Parathyroid adenoma (tissue), 2 donors: ENCODE measurements at regions not wholly inside any gene's neighbourhood (a gene's known extent, or its start where the extent isn't known, plus 50 kb on each side); places are given as distances from the start of the nearest gene placed in this dataset.
A peak's percentile ranks its signal among the peaks of the same experiment; 100 is the strongest.

ENCODE experiments used
- H2AFZ ChIP-seq: fragments of 300-600 bp; sonication (generic); one replicate; pipeline ENCODE4 v1.7.0; 2017; ENCODE audit warnings: antibody characterized with exemption, mild to moderate bottlenecking
- H3K27ac ChIP-seq: fragments of 300-600 bp; sonication (generic); one replicate; pipeline ENCODE4 v1.7.0; 2017
- H3K27me3 ChIP-seq: fragments of 300-600 bp; sonication (generic); one replicate; pipeline ENCODE4 v1.7.0; 2017; ENCODE audit warnings: low read length; ENCODE audit not compliant: control insufficient read depth, insufficient read depth
- H3K36me3 ChIP-seq: fragments of 300-600 bp; sonication (generic); one replicate; pipeline ENCODE4 v1.7.0; 2017; ENCODE audit warnings: low read length; ENCODE audit not compliant: control insufficient read depth, insufficient read depth
- H3K4me1 ChIP-seq: fragments of 300-600 bp; sonication (generic); one replicate; pipeline ENCODE4 v1.7.0; 2017; ENCODE audit warnings: control low read depth
- H3K4me2 ChIP-seq: fragments of 300-600 bp; sonication (generic); one replicate; pipeline ENCODE4 v1.7.0; 2017; ENCODE audit warnings: low read length
- H3K4me3 ChIP-seq: fragments of 300-600 bp; sonication (generic); one replicate; pipeline ENCODE4 v1.7.0; 2017; ENCODE audit warnings: low read depth, low read length
- H3K79me2 ChIP-seq: fragments of 300-600 bp; sonication (generic); one replicate; pipeline ENCODE4 v1.7.0; 2017; ENCODE audit warnings: control low read depth
- H3K9ac ChIP-seq: fragments of 300-600 bp; sonication (generic); one replicate; pipeline ENCODE4 v1.7.0; 2017; ENCODE audit warnings: mild to moderate bottlenecking
- H3K9me3 ChIP-seq: fragments of 300-600 bp; sonication (generic); one replicate; pipeline ENCODE4 v1.7.0; 2017; ENCODE audit warnings: low read length; ENCODE audit not compliant: control insufficient read depth
- TF ChIP-seq, protein P1 (sequence below): fragments of 300-600 bp; sonication (generic); IDR thresholded peaks from one replicate; pipeline ENCODE4 v1.7.0; 2017; ENCODE audit warnings: antibody characterized with exemption, mild to moderate bottlenecking
- donor health status: primary hyperparathyroidism.

DNA sequence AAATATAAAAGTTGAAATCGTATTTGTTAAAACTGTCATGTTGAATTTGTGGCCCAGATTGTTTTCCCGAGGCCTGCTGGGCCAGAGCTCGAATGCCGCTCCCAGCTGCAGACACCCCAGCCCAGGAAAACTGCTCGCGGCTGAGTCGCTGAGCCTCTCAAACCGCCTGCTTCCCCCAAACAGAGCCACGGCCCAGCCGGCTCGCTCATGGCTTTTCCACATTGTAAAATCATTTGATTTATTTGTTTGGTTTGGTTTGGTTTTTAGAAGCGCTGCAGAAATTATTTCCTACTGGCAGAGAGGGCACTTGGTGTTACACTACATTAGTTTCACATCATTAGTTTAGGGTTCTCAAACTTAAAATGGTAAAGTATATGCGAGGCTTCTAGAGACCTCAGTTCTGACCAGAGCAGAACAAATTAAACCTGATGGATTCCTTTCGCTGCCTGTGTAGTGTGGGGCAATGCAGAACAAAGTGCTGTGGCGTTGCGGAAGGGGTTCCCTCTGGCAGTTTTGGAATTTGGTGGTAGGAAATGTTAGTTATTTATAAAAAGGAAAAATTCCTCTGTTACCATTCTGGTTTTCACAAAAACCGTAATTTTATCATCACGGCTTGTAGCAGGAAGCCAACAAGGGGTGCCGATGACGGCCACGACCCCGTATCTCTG lies 156.5 kb upstream of the PITX1 start:
- no peaks in the 10 kb centered on the region for H3K9me3 ChIP-seq
- no peak overlapping the region for H3K27ac ChIP-seq
- no peaks in the 10 kb centered on the region for H3K27me3 ChIP-seq
- H3K4me3 ChIP-seq: no peak overlapping the region
- peak overlapping the region; percentile 79 for H2AFZ ChIP-seq
- peak overlapping the region; percentile 75 for H3K4me2 ChIP-seq
- no peaks in the 10 kb centered on the region for H3K79me2 ChIP-seq
- peaks cover 2% of the 10 kb centered on the region for H3K4me1 ChIP-seq
- TF ChIP-seq, protein P1, sequence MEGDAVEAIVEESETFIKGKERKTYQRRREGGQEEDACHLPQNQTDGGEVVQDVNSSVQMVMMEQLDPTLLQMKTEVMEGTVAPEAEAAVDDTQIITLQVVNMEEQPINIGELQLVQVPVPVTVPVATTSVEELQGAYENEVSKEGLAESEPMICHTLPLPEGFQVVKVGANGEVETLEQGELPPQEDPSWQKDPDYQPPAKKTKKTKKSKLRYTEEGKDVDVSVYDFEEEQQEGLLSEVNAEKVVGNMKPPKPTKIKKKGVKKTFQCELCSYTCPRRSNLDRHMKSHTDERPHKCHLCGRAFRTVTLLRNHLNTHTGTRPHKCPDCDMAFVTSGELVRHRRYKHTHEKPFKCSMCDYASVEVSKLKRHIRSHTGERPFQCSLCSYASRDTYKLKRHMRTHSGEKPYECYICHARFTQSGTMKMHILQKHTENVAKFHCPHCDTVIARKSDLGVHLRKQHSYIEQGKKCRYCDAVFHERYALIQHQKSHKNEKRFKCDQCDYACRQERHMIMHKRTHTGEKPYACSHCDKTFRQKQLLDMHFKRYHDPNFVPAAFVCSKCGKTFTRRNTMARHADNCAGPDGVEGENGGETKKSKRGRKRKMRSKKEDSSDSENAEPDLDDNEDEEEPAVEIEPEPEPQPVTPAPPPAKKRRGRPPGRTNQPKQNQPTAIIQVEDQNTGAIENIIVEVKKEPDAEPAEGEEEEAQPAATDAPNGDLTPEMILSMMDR: no peak
- H3K9ac ChIP-seq: no peak overlapping the region
- H3K36me3 ChIP-seq: no peaks in the 10 kb centered on the region

DNA sequence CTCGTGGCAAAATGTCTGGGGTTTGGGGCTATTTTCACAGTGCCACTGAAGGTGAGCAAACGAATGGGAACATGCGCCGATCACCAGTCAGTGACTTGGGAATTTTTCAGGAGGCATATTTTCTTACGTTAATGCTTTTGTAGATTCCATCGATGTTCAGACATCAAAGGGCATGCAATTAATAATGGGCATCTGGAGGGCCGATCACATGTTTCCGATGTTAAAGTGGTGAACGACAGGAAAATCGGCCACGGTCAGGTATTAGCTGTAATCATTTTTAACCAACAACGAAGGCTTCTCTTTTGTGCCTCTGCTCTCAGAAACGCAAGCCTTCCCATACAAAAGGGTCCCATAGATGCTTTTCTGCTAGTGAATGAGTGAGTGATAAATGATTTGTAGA lies 155.0 kb upstream of the PITX1 start:
- TF ChIP-seq, protein P1: no peak
- H3K27me3 ChIP-seq: no peaks in the 10 kb centered on the region
- no peak overlapping the region for H3K27ac ChIP-seq
- H3K4me1 ChIP-seq: peaks cover 2% of the 10 kb centered on the region
- H3K4me3 ChIP-seq: no peak overlapping the region
- no peaks in the 10 kb centered on the region for H3K36me3 ChIP-seq
- peak overlapping the region; percentile 10 for H3K4me2 ChIP-seq
- no peaks in the 10 kb centered on the region for H3K9me3 ChIP-seq
- no peak overlapping the region for H3K9ac ChIP-seq
- H2AFZ ChIP-seq: no peak overlapping the region
- H3K79me2 ChIP-seq: no peaks in the 10 kb centered on the region

DNA sequence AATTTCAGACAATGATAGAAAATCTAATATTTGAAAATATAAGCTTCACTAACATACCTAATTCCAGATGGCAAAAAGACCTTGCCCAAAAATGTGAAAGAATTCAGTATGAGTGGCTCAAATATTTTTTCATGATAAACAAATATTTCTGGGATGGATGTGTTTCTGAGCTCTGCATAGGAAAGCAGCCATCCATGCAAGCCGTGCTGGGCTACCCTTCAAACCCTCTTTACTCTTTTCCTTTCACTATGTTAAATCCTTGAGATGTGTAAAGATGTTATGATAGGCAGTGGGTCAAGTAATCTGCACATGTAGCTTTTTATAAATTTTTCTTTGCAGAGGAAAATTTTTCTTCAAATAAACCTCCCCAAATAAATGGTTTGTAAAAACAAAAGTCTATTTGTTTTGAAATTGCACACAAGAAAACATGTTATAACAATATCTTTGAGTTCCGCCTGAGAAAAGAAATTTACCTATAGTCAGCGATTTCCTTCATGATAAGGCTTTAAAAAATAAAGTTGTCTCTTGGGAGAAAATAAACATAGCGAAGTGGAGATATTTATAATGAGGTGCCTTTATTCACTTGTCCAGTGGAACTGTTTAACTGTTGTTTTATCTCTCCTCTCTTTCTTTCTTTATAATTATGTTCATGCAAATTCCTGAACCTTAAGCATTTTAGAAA lies 154.3 kb upstream of the PITX1 start:
- Histone ChIP-seq H3K79me2 (no peaks in the 10 kb centered on the region), H3K27ac (no peak overlapping the region), H3K4me1 (peaks cover 2% of the 10 kb centered on the region), H3K36me3 (no peaks in the 10 kb centered on the region), H2AFZ (no peak overlapping the region), H3K4me3 (no peak overlapping the region), H3K4me2 (peak overlapping the region; percentile 10), H3K27me3 (no peaks in the 10 kb centered on the region), H3K9me3 (no peaks in the 10 kb centered on the region), H3K9ac (no peak overlapping the region)
- TF ChIP-seq, protein P1: no peak

DNA sequence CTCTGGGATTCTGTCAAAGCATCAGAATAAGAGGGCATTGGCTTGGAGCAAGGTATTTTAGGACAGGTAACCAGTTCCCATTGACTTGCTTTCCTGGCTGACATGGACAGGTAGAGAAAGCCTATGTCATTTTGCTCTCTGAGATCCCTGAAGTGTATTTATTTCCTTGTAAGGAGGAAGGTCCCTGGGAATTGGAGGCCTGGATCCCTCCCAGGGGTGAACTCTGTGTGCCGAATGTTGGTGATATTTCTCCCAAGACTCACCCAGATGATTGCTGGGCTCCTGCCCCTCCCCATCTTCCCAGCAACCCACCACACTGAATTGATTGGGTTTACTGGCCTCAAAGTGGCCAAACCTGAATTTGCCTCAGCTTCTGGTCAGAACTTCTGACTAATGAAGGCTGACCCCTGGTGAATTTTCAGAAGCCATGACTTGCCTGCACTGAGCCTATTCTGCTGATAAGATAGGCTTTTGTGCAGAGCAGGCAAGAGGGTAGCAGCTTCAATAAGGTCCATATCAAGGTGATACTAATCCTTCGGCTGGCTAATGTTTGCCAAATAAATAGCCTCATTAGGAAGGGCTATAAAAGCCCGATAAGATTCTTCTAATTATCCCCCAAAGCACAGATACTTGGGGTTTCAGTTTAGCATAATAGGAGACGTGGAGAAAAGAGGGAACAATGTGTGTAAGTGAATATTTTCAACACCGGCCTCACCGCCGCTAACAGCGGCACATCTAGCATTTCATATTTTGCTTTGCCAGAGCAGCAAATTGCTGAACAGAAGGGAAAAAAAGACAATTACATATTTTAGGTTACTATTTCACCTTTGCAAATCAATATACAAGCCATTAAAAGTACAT lies 152.9 kb upstream of the PITX1 start:
- H3K9me3 ChIP-seq: no peaks in the 10 kb centered on the region
- no peak overlapping the region for H3K9ac ChIP-seq
- H3K4me1 ChIP-seq: peaks cover 2% of the 10 kb centered on the region
- H3K4me3 ChIP-seq: no peak overlapping the region
- no peaks in the 10 kb centered on the region for H3K36me3 ChIP-seq
- H3K4me2 ChIP-seq: no peak overlapping the region
- TF ChIP-seq, protein P1: no peak
- no peaks in the 10 kb centered on the region for H3K27me3 ChIP-seq
- H3K27ac ChIP-seq: no peak overlapping the region
- no peaks in the 10 kb centered on the region for H3K79me2 ChIP-seq
- H2AFZ ChIP-seq: no peak overlapping the region
